GM10248 (cell line): ENCODE measurements at regions not wholly inside any gene's neighbourhood (a gene's known extent, or its start where the extent isn't known, plus 50 kb on each side); places are given as distances from the start of the nearest gene placed in this dataset.

ENCODE experiments used
- CTCF ChIA-PET: fragments of 300-600 bp; sonication (Branson Sonifier 250); formaldehyde crosslinking; extraction: SDS; loops from one replicate; lab custom pipeline; 2021; ENCODE audit warnings: antibody characterized with exemption; lab: Yijun Ruan, JAX
- POLR2A ChIA-PET: fragments of 350-650 bp; sonication (Branson Sonifier 250); formaldehyde crosslinking; extraction: SDS; loops from one replicate; lab custom pipeline; 2020; ENCODE audit warnings: antibody characterized with exemption; lab: Yijun Ruan, JAX
- DNase-seq: peaks from one replicate; pipeline ENCODE4 v3.0.0; 2012; ENCODE audit errors: extremely low spot score
- CTCF ChIP-seq: IDR thresholded peaks from 2 replicates; pipeline ENCODE4 v1.5.1; 2012; ENCODE audit warnings: mild to moderate bottlenecking, low read depth; ENCODE audit errors: extremely low read depth, missing control alignments, control extremely low read depth

DNA sequence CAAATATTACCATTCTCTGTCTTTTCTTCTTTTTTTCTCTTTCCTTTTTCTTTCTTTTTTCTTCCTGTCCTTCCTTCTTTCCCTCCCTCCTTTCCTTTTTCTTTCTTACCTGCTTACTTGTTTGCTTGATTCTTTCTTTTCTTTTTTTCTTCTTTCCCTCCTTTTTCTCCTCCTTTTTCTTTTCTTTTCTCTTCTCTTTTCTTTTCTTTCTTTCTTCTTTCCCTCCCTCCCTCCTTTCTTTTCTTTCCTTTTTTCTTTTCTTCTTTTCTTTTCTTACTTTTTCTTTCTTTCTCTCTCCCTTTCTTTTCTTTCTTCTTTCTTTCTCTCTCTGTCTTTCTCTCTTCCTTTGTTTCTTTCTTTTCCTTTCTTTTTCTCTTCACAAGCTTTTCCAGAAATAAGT, 697.4 kb upstream of the ADGRL3 start:
- TF ChIP-seq CTCF, result no peak
- DNase-seq, result no peak
- CTCF ChIA-PET, result no interaction called here
- POLR2A ChIA-PET, result no interaction called here

DNA sequence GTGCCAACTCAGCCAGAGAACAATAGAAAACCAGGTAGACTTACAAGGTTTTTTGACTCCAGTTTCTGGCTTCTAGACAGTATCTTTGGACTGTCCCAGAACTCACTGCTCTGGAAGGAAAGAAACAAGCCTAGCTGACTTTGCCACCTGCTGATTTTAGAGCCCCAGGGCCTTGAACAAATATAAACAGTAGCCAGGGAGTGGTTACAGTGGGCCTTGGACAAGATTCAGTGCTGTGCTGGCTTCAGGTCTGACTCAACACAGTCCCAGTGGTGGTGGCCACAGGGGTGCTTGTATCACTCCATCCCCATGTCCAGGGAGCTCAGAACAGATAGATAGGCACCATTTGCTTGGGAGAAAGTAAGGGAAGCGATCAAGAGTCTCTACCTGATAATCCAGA, 694.1 kb upstream of the ADGRL3 start:
- no peak for DNase-seq
- no peak for TF ChIP-seq CTCF
- POLR2A ChIA-PET, result no interaction called here

DNA sequence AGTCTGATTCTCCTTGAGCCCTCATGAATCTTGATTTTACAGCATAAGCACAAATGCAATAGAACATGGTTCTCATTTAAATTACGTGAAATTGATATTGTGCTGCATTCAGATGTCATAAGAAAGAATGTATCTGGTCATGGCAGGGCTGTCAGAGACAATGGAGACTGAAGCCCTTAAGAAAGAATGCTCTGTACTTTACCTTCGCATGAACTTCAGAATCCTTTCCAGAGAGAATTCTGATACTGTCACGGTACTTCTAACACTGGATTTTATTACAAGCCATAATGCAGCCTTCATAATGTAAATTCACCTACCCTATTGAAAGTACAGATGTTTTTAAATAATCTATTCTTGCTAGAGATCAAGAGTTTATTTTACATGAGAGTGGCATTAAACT, 677.9 kb upstream of the ADGRL3 start:
- CTCF ChIA-PET, result no interaction called here
- POLR2A ChIA-PET, result no interaction called here
- DNase-seq, result no peak
- TF ChIP-seq CTCF, result no peak

More for the DNA sequence above, 694.1 kb upstream of the ADGRL3 start:
- CTCF ChIA-PET, result no interaction called here

DNA sequence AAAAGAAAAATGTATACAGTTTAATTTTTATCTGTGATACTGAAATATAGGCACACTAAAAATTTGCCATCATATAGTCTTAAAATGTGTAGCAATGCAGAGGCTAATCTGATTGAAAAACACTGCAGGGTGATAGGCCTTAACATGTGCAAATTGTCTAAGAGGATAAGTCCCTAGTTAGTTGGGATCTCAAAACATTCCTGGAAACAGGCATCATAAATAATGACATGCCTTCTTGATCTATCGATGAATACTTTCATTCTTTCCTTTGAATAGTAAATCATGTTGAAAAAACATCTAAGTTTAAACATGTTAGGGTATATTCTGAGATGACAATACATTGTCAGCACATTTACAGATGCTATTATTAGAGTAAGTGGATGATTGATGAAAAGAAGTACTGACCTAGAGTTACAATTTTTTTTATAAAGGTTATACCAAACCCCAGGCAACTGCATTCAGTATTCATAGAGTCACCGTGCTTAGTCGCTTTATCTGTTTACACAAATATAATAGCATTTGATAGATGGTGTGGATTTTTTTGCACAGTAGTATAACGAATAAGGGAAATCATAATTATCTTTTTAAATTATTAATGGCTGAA, 668.2 kb upstream of the ADGRL3 start:
- no peak for TF ChIP-seq CTCF
- ChIA-PET CTCF (no interaction called here), POLR2A (no interaction called here)
- no peak for DNase-seq

GRCh38 chr4:60544981-60545380, 655.1 kb upstream of the ADGRL3 start:
- POLR2A ChIA-PET, result no interaction called here
- DNase-seq, result no peak
- TF ChIP-seq CTCF, result no peak
- CTCF ChIA-PET, result no interaction called here

DNA sequence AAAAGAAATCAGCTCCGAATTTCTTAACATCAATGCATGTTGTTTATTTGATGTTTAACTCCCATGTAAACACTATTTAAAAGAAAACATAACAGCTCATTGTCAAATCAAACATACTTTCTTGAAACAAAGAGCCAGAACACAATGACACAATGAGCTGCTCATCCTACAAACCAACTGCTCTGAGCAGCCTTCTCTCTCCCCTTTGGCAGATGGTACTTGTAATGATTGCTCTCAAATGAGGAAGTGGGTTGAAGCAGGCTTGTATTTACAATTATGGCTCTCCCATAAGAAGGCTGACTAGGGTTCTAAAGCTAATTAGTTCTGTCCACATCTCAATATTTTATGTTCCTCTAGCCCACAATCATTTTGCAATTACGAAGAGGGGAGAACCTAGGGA, 637.8 kb upstream of the ADGRL3 start:
- DNase-seq, result no peak
- ChIA-PET CTCF (no interaction called here), POLR2A (no interaction called here)
- TF ChIP-seq CTCF, result no peak
